ENCODE measurements at regions not wholly inside any gene's neighbourhood (a gene's known extent, or its start where the extent isn't known, plus 50 kb on each side); places are given as distances from the start of the nearest gene placed in this dataset.

- Histone ChIP-seq H2AK5ac (ENCODE audit: low read depth, low read length) (no peak overlapping the region), H2BK5ac (ENCODE audit: low read depth, low read length) (no peak overlapping the region), H3K4ac (replicated peaks; ENCODE audit: insufficient read length, low read depth, low read length) (no peak overlapping the region), H3K4me1 (replicated peaks in 1 of 4; ENCODE audit: control insufficient read depth in 3 of 4, insufficient read depth in 4 of 4, low read length in 3 of 4) (0 out of 7 replicates have a peak, but pooled peaks cover 0 to 2% (median 0%) of the 10 kb centered on the region in 4 experiments), H4K8ac (ENCODE audit: extremely low read depth, insufficient read depth, low read length) (no peak overlapping the region), H4K20me1 (replicated peaks in 1 of 2; ENCODE audit: control insufficient read depth in 1 of 2, insufficient read depth in 2 of 2, low read length in 2 of 2) (no peaks in the 10 kb centered on the region), H3K79me2 (ENCODE audit: control insufficient read depth in 1 of 2, insufficient read depth in 2 of 2, low read length in 2 of 2) (no peaks in the 10 kb centered on the region), H3K9ac (replicated peaks in 1 of 4; ENCODE audit: extremely low read depth in 1 of 4, low read depth in 3 of 4, low read length in 3 of 4) (no peak overlapping the region), H3K56ac (replicated peaks; ENCODE audit: insufficient read length, low read depth, low read length) (no peak overlapping the region), H3K14ac (ENCODE audit: insufficient read length) (no peak overlapping the region), H4K91ac (replicated peaks; ENCODE audit: insufficient read length, low read length) (no peak overlapping the region), H3K23ac (ENCODE audit: insufficient read length) (no peak overlapping the region), H3K27me3 (replicated peaks in 1 of 4; ENCODE audit: control insufficient read depth in 3 of 4, extremely low read depth in 1 of 4, insufficient read depth in 3 of 4, low read length in 3 of 4) (no peaks in the 10 kb centered on the region), H3K27ac (ENCODE audit: low read depth, low read length) (no peak overlapping the region), H3K9me3 (ENCODE audit: insufficient read depth in 2 of 2, low read depth in 1 of 2, low read length in 1 of 2) (no peaks in the 10 kb centered on the region; a peak in 1 of 4 replicates), H2BK12ac (ENCODE audit: low read depth, low read length) (no peak overlapping the region), H2AFZ (ENCODE audit: low read length) (no peak overlapping the region), H3K23me2 (ENCODE audit: low read depth, low read length) (no peaks in the 10 kb centered on the region), H3K4me2 (ENCODE audit: insufficient read depth in 1 of 2, low read depth in 2 of 2, low read length in 2 of 2) (no peak overlapping the region), H2BK120ac (replicated peaks; ENCODE audit: low read depth, low read length) (no peak overlapping the region), H3K79me1 (ENCODE audit: low read depth, low read length) (no peaks in the 10 kb centered on the region), H2BK15ac (ENCODE audit: low read length) (no peak overlapping the region), H3K4me3 (ENCODE audit: extremely low read depth in 1 of 4, insufficient read depth in 2 of 4, low read depth in 3 of 4, low read length in 4 of 4) (no peak overlapping the region), H2BK20ac (ENCODE audit: low read length) (no peak overlapping the region), H4K5ac (ENCODE audit: insufficient read length, low read depth, low read length) (no peak overlapping the region), H3K36me3 (ENCODE audit: control insufficient read depth in 2 of 4, insufficient read depth in 4 of 4, low read length in 3 of 4) (no peaks in the 10 kb centered on the region), H3K18ac (ENCODE audit: extremely low read depth, low read length) (no peak overlapping the region)
- 86% methylated on average over 8 of the region's 8 CpGs; no CpG with 5 or more reads in 1 of the 2 experiments for WGBS, 2 experiments (ENCODE audit: extremely low coverage in 1 of 2, insufficient coverage in 1 of 2, insufficient read length in 1 of 2, insufficient replicate concordance in 2 of 2, low coverage in 1 of 2, low lambda C conversion rate in 2 of 2, missing lambda C conversion rate in 1 of 2)
- DNase-seq (ENCODE audit: low read depth in 1 of 2, low spot score in 2 of 2) (no peak), FAIRE-seq (no peak)
- POLR2A ChIA-PET (ENCODE audit: partially characterized antibody): interaction anchor here (3.3 kb wide), 1 partner anchor 8 kb away, joined by 10 read pairs; no protein-coding TSS in a partner anchor
- CTCF ChIA-PET (ENCODE audit: partially characterized antibody): interaction anchor here (0.5 to 1.4 kb wide), 5 partner anchors 34 to 179 kb away, joined by 3 to 6 read pairs (median 3); no protein-coding TSS in a partner anchor
- TF ChIP-seq SP4 (IDR thresholded peaks at IDR 0.05; ENCODE audit: low read length): no peak
- TF ChIP-seq PHF8 (conservative IDR thresholded peaks at IDR 0.05; ENCODE audit: low read depth, low read length): no peak
- no peak for TF ChIP-seq BCL11A (IDR thresholded peaks at IDR 0.05; ENCODE audit: low read depth in 2 of 2, low read length in 2 of 2)
- TF ChIP-seq GTF2F1 (IDR thresholded peaks at IDR 0.05; ENCODE audit: borderline replicate concordance, low read depth, low read length): no peak
- no peak for TF ChIP-seq RAD21 (IDR thresholded peaks at IDR 0.05 in 1 of 2, conservative IDR thresholded peaks at IDR 0.05 in 1 of 2; ENCODE audit: low read depth in 2 of 2, low read length in 2 of 2)
- no peak for TF ChIP-seq ZNF274 (IDR thresholded peaks at IDR 0.05; ENCODE audit: borderline replicate concordance, extremely low read depth, low read length)
- no peak for TF ChIP-seq RBBP5 (IDR thresholded peaks at IDR 0.05; ENCODE audit: borderline replicate concordance, low read depth, low read length)
- no peak for TF ChIP-seq SRF (IDR thresholded peaks at IDR 0.05; ENCODE audit: low read depth, low read length)
- TF ChIP-seq ATF3 (IDR thresholded peaks at IDR 0.05; ENCODE audit: insufficient read depth, low read depth, low read length): no peak
- TF ChIP-seq TAF1 (IDR thresholded peaks at IDR 0.05; ENCODE audit: low read depth, low read length): no peak
Measured at GRCh38 chr4:26021417-26022345, 107.7 kb downstream of the SMIM20 start.

All from H1 (cell line).